NT2/D1 (cell line): ENCODE measurements at regions not wholly inside any gene's neighbourhood (a gene's known extent, or its start where the extent isn't known, plus 50 kb on each side); places are given as distances from the start of the nearest gene placed in this dataset.

ENCODE experiments used
- SUZ12 ChIP-seq: IDR thresholded peaks from 2 replicates; pipeline ENCODE4 v1.6.1; 2011; ENCODE audit not compliant: insufficient read length, insufficient read depth; ENCODE audit errors: extremely low read depth
- ZNF274 ChIP-seq: IDR thresholded peaks from 2 replicates; pipeline ENCODE4 v1.6.1; 2011; ENCODE audit warnings: mild to moderate bottlenecking, low read depth, low read length

GRCh38 chr3:86794361-86795065 is 196.4 kb downstream of the VGLL3 start:
- no peak for TF ChIP-seq ZNF274
- no peak for TF ChIP-seq SUZ12
